ENCODE measurements at regions not wholly inside any gene's neighbourhood (a gene's known extent, or its start where the extent isn't known, plus 50 kb on each side); places are given as distances from the start of the nearest gene placed in this dataset.

DNA sequence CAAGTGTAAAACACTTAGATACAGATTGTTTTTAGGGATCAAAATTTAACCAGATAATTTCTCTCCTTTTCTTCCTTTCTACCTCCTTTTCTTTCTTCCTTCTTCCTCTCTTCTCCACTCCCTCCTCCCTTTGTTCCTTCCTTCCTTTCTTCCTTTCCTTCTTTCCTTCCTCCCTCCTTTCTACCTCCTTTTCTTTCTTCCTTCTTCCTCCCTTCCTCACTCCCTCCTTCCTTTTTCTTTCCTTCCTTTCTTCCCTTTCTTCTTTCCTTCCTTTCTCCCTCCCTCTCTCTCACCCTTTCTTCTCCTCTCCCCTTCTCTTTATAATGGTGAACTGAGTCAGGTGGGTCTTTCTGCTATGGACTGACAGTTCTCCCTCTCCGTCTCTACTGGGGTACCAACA is 397.5 kb upstream of the CDH11 start:
- no peak overlapping the region for H3K4me3 ChIP-seq (ENCODE audit: low read depth, low read length)
- DNase-seq (ENCODE audit: low read depth) = no peak
- TF ChIP-seq, protein P1, sequence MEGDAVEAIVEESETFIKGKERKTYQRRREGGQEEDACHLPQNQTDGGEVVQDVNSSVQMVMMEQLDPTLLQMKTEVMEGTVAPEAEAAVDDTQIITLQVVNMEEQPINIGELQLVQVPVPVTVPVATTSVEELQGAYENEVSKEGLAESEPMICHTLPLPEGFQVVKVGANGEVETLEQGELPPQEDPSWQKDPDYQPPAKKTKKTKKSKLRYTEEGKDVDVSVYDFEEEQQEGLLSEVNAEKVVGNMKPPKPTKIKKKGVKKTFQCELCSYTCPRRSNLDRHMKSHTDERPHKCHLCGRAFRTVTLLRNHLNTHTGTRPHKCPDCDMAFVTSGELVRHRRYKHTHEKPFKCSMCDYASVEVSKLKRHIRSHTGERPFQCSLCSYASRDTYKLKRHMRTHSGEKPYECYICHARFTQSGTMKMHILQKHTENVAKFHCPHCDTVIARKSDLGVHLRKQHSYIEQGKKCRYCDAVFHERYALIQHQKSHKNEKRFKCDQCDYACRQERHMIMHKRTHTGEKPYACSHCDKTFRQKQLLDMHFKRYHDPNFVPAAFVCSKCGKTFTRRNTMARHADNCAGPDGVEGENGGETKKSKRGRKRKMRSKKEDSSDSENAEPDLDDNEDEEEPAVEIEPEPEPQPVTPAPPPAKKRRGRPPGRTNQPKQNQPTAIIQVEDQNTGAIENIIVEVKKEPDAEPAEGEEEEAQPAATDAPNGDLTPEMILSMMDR (IDR thresholded peaks at IDR 0.05; ENCODE audit: insufficient read depth, low read depth, low read length, missing control alignments) = no peak

DNA sequence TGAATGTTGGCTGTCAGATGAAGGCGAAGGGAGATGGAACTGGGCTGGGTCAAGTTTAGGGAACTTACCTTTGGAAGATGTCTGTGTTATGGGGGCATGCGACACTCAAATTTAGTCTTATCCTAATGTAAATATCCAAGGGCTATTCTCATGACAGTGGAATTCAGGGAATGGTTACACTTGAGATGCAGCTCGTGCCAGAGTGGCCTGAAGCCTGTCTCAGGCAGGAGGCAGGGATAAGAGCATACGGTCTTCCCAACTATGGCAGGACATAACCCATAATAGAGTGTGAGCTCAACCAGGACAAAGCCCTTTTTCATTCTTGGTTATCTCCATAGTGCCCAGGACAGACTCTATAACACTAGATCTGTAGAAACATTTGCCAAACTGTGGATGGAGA is 393.3 kb upstream of the CDH11 start:
- H3K4me3 ChIP-seq (ENCODE audit: low read depth, low read length) = no peak overlapping the region
- DNase-seq (ENCODE audit: low read depth) = no peak
- TF ChIP-seq, protein P1 (IDR thresholded peaks at IDR 0.05; ENCODE audit: insufficient read depth, low read depth, low read length, missing control alignments) = no peak

DNA sequence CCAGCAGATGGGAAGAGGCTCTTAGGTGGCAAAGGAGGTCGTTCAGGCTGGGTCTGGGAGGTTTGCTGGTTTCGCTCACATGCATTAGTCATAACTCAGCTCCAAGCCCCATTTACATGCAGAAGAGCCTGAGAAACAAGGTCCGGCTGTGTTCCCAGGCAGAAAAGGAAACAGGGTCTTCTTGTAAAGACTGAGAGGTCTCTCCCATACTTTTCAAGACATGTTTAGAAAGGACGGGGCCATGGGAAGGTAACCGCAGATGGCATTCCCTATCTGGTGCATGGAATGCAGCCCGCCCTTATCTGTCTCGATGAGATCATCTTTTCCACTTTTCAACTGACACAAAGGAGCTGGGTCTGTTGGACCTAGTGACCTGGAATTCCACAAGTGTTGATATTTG is 389.0 kb upstream of the CDH11 start:
- TF ChIP-seq, protein P1 (IDR thresholded peaks at IDR 0.05; ENCODE audit: insufficient read depth, low read depth, low read length, missing control alignments) = no peak
- no peak overlapping the region for H3K4me3 ChIP-seq (ENCODE audit: low read depth, low read length)
- DNase-seq (ENCODE audit: low read depth) = no peak

DNA sequence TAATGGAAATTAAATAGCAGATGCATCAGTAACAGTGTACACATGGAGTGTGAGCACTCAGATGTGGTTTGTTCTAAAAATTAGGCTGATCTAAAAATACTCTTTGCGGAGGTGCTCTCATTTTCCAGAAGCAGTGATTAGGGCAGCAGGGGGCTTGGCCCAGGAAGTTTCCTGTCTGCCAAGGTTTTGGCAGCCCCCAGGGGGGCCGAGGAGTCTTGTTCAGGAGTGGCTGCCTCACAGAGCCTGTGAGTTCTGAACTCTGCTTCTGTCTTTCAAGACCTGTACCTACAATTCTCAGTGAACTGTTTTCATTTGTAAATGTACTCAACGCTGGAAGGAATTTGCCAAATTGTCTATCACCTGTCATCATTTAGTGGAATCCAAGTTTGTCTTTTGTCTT is 388.4 kb upstream of the CDH11 start:
- DNase-seq (ENCODE audit: low read depth) = no peak
- TF ChIP-seq, protein P1 (IDR thresholded peaks at IDR 0.05; ENCODE audit: insufficient read depth, low read depth, low read length, missing control alignments) = no peak

DNA sequence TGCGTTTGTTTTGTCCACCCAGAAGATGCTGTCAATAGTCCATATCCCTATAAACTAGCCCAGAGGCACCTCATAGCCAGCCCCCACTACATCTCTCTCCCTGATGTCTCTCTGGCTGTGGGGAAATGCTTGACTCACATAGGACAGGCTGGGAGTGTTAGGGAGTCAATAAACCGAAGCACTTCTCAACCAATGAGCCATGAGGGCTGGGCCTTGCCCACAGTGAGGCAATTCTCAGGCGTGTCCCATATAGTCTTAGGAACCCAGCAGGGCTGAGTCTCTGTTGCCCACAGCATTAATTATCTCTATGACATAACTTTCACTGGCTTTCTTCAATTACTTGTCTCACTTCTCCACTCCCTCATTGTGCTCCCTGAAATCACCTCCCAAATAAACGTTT is 387.3 kb upstream of the CDH11 start:
- no peak overlapping the region for H3K4me3 ChIP-seq (ENCODE audit: low read depth, low read length)
- TF ChIP-seq, protein P1 (IDR thresholded peaks at IDR 0.05; ENCODE audit: insufficient read depth, low read depth, low read length, missing control alignments) = no peak
- no peak for DNase-seq (ENCODE audit: low read depth)

More for the DNA sequence above, 388.4 kb upstream of the CDH11 start:
- no peak overlapping the region for H3K4me3 ChIP-seq (ENCODE audit: low read depth, low read length)

DNA sequence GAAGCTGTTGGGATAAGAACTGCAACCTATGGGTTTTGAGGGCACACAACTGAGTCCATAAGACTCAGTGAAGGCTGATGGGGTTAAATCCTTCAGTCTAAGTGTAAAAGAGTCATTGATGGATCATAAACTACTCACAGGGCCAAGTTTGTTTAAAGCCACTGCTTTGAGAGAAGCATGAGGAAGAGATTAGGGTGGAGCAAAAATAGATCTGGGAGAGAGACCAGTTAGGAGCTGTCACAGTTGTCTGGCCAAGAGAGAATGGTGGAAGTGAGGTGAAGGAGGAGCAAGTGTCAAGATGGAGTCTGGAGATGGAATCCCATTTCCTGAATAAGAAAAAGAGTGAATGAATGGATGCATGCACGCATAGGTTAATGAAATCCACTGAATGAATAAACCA is 379.1 kb upstream of the CDH11 start:
- no peak for DNase-seq (ENCODE audit: low read depth)
- TF ChIP-seq, protein P1 (IDR thresholded peaks at IDR 0.05; ENCODE audit: insufficient read depth, low read depth, low read length, missing control alignments) = no peak

DNA sequence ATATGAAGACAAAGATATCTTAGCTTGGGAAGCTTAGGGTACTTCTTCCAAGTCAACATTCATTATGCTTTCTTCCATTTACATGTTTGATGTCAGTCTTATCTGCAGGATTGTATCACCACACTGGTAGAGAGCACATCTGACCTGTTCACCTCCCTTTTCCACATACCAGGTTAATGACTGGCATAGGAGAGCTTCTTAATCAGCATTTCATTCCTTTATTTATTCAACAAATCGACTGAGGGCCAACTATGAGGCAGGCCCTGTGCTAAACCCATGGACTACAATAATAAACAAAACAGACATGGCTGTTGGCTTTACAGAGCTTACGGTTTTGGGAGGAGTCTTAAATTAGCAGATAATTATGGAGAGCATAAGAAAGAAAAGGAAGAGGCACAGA is 378.1 kb upstream of the CDH11 start:
- TF ChIP-seq, protein P1 (IDR thresholded peaks at IDR 0.05; ENCODE audit: insufficient read depth, low read depth, low read length, missing control alignments) = no peak
- no peak overlapping the region for H3K4me3 ChIP-seq (ENCODE audit: low read depth, low read length)
- no peak for DNase-seq (ENCODE audit: low read depth)

More for the DNA sequence above, 379.1 kb upstream of the CDH11 start:
- H3K4me3 ChIP-seq (ENCODE audit: low read depth, low read length) = no peak overlapping the region
